ENCODE measurements at regions not wholly inside any gene's neighbourhood (a gene's known extent, or its start where the extent isn't known, plus 50 kb on each side); places are given as distances from the start of the nearest gene placed in this dataset.
"Not testable (repeated sequence)": the region's sequence is repeated elsewhere in the genome, so short reads cannot be mapped to it uniquely, and the experiment has no call there.

- not testable (repeated sequence) for DNase-seq
Observed at GRCh38 chr2:110394769-110395168, 77.8 kb downstream of the LIMS4 start.

- not testable (repeated sequence) for DNase-seq
Observed at GRCh38 chr2:110392366-110392765, 80.2 kb downstream of the LIMS4 start.

DNA sequence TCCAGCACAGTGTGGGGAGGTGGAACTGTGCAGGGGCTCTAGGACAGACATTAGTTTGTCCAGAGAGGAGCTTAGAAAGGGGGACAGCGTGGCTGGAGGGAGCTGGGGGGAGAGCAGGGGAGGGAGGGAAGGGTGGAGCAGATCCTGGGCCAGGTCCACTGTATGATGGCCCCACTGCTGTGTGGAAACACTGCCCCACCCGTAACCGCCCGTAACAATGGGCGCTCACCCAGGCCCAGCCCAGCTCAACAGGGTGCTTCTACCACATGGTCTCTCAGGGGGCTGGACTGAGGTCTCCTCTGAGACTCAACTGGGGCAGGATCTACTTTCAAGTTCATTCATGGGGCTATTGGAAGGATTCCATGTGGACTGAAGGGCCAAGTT lies 81.6 kb downstream of the LIMS4 start:
- not testable (repeated sequence) for DNase-seq

- not testable (repeated sequence) for DNase-seq
Observed at GRCh38 chr2:110390351-110391034, 82.1 kb downstream of the LIMS4 start.

GRCh38 chr2:110387044-110387443 lies 85.6 kb downstream of the LIMS4 start:
- DNase-seq = not testable (repeated sequence)

DNA sequence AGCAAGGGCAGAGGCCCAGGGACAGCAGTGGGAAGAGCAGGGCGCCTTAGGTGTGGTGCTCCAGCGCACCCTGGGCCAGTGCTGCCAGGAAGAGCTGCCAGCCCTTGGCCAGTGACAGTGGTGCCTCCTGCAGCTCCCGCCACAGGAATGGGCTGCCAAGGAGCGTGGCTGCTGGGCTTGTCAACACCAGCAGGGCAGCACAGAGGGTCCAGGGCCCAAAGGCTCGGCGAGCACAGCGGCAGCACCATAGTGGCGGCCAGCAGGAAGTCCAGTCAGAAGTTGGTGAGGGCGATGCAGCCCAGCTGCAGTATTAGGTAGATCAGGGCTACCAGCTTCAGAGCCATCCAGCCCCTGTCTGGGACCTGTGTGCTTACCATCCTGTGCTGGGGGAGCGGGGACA lies 86.1 kb downstream of the LIMS4 start:
- not testable (repeated sequence) for DNase-seq

- not testable (repeated sequence) for DNase-seq
Observed at GRCh38 chr2:110384736-110385119, 87.9 kb downstream of the LIMS4 start.

DNA sequence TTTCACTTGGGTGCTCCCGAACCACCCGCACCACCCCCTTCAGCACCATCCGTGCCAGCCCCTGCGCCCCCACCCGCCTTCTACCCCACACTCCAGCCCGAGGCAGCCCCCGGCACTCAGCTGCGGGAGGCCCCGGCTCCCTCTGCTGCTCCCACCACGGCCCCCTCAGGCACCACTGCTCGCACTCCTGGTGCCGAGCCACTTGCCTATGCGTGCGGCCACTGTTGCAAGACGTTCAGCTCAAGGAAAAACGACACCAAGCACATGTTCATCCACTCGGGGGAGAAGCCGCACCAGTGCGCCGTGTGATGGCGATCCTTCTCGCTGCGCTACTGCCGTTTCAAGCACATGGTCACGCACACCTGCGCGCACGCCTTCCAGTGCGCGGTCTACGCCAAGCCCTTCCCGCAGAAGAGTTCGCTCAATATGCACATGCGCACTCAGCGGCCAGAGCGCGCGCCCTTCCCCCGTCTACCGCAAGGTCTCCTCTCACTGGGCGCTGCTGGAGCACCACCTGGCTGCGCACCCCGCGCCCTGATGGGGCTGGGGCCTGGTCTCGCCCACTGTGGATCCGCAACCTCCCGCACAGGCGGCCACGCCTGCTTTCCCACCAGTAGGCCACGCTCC lies 88.4 kb downstream of the LIMS4 start:
- DNase-seq = not testable (repeated sequence)

GRCh38 chr2:110383163-110384048 lies 89.2 kb downstream of the LIMS4 start:
- not testable (repeated sequence) for DNase-seq

- not testable (repeated sequence) for DNase-seq
Observed at GRCh38 chr2:110373519-110373918, 99.1 kb downstream of the LIMS4 start.

DNA sequence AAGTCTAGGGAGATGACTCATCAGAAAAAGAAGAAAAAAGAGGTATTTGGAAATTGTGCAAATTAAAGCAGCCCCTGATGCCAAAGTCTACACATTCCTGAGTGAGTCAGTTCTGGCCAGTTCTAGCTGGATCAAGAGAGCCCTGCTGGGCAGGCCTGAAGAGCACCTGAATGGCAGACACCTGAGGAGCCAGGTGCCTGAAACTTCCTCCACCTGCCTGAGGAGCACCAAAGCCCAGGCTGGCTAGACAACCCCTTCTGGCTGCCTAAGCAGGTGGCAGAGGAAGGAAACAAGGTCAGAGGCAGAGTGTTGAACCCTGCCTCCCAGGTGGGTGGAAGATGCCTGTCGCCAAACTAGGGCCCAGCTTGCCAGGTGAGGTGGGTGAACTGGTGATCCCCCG lies 101.0 kb downstream of the LIMS4 start:
- DNase-seq = not testable (repeated sequence)

GRCh38 chr2:110357616-110358015 lies 115.0 kb downstream of the LIMS4 start:
- not testable (repeated sequence) for DNase-seq

DNA sequence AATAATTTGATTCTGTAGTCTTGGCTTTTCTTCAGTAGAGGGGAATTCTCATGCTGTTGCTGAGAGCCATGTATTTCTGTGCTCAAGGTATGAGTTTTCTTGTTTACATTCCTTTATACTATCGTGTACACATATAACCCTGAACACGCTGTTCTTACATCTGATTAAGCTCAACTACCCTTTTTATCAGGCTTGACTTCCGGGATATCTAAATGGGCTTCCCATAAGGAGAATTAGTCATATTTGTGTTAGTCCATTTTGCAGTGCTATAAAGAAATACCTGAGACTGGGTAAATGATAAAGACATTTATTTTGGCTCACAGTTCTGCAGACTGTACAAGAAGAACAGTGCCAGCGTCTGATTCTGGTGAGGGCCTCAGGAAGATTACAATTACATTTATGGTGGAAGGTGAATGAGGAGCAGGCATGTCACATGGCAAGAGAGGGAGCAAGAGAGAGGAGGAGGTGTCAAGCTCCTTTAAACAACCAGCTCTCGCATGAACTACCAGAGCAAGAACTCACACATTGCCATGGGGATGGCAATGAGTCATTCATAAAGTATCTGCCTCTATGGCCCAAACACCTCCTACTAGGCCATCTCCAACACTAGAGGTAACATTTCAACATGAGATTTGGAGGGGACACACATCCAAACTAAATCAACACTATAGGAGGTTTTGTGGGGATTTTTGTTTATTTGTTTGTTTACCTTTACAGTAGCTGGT lies 118.2 kb downstream of the LIMS4 start:
- not testable (repeated sequence) for DNase-seq

DNA sequence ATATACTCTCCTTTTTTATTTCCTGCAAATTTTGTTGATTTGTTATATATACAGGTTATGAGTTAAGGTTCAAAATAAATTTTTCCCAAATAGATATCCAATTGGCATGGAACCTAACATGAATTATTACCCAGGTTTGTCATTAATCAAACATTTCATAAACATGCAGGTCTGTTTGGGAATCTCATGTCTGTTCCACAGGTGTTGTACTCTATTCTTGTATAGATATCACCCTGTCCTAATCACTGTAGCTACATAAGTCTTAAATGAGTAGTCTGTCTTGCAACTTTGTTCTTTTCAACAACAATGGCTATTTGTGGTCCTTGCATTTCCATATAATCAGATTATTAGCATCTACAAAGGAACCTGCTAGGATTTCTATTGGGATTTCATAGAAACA lies 121.9 kb downstream of the LIMS4 start:
- DNase-seq = not testable (repeated sequence)

- not testable (repeated sequence) for DNase-seq
Observed at GRCh38 chr2:110348902-110349301, 123.7 kb downstream of the LIMS4 start.

- DNase-seq = peak; percentile 12
Observed at GRCh38 chr2:110344405-110345035, 128.1 kb downstream of the LIMS4 start.

DNA sequence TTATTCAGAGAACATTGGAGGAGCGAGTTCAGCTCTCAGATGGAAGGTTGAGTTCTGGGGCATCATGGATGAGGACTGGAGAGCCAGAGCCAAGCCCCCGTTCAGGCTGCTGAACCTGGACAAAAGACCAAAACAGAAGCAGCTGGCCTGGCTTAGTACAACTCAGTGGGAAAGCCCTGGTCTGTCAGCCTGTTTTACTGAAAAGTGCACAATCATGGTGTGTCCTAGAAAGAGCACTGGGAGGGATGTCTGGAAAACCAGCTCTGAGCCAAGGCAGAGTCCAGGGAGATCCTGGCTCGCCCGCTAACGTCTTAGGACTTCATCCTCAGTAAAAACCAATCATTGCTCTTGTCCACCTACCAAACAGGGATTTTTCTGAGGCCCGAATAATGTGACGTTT lies 129.7 kb upstream of the MTLN start:
- DNase-seq = not testable (repeated sequence)

- DNase-seq = not testable (repeated sequence)
Observed at GRCh38 chr2:110339126-110339525, 126.8 kb upstream of the MTLN start.

GRCh38 chr2:110338277-110339003 lies 126.1 kb upstream of the MTLN start:
- not testable (repeated sequence) for DNase-seq

DNA sequence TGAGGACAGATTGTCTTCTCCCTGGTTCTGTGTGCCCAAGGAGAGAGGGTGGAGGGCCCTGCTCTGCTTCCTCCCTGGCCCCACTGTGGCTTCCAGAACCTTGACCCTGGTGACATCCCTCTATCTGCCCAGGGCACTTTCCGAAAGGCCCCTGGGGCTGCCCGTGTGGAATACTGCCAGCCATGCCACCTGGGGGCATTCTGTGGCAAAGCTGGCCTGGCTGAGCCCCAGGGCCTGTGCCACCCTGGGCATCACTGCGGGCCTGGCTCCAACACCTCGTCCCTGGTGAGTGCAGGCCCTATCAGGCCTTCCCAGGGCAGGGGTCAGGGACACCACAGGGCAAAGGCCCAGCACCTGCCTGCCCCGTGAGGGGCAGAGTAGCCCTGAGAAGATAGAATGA lies 123.7 kb upstream of the MTLN start:
- not testable (repeated sequence) for DNase-seq

GRCh38 chr2:110335415-110336049 lies 123.2 kb upstream of the MTLN start:
- DNase-seq = not testable (repeated sequence)
